ENCODE measurements at regions not wholly inside any gene's neighbourhood (a gene's known extent, or its start where the extent isn't known, plus 50 kb on each side); places are given as distances from the start of the nearest gene placed in this dataset.

DNA sequence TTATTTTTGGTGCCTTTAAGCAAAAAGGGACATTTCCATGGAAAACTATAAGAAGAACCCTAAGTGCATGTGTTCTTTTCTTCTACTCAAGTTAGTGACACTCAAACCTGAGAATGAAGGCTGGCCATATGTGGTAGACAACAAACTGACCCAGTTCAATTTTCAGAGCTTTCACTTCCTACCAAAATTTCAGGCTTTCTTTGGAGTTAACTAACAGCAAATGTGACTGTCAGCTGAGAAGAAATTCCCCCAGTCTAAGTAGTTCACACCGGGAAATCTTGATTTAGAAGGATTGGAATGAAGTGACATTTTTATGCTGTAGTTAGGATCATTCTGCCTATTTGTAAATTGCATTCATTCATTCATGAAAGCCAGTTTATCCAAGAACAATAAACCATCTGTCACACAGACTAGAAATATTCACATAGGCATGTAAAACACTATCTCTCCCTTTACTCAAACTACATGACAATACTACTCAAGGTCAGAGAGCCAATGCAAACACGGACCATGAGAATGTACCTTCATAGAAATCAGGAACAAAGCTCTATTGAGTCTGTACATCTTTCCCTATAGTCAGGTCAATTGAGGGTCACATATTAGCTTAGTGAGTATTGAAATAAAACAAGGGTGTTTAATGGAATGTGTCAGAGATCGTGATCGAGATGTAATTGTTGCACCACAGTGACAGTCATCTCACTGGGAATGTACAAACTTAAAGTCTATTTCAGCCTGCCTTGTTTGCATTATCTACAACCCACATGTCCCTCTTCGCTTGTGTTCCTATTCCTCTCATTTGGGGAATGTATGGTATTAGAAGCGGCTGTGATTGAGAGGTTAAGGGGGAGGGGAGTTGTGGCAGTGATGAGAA lies 113.8 kb upstream of the TGFBR2 start (continued):
- TF ChIP-seq SAP30 (IDR thresholded peaks at IDR 0.05; ENCODE audit: insufficient read depth, insufficient replicate concordance, low read length): no peak
- TF ChIP-seq CHD1 (IDR thresholded peaks at IDR 0.05; ENCODE audit: low read depth, low read length): no peak
- TF ChIP-seq, protein P1, sequence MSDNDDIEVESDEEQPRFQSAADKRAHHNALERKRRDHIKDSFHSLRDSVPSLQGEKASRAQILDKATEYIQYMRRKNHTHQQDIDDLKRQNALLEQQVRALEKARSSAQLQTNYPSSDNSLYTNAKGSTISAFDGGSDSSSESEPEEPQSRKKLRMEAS (IDR thresholded peaks at IDR 0.05): no peak
- no peak for TF ChIP-seq TAF1 (IDR thresholded peaks at IDR 0.05; ENCODE audit: low read depth, low read length)
